Breast epithelium (tissue), 3 donors: ENCODE measurements at regions not wholly inside any gene's neighbourhood (a gene's known extent, or its start where the extent isn't known, plus 50 kb on each side); places are given as distances from the start of the nearest gene placed in this dataset.

ENCODE experiments used
- CTCF ChIP-seq, 3 donors: fragments of 450-650 bp; IDR thresholded peaks; one replicate each; pipeline ENCODE4 v1.5.1; 2016 to 2017; ENCODE audit warnings: antibody characterized with exemption in 3 of 3, mild to moderate bottlenecking in 3 of 3, moderate library complexity in 3 of 3
- POLR2A ChIP-seq: fragments of 450-650 bp; IDR thresholded peaks from one replicate; pipeline ENCODE4 v1.6.1; 2016; ENCODE audit warnings: antibody characterized with exemption, mild to moderate bottlenecking, moderate library complexity
- POLR2AphosphoS5 ChIP-seq, 3 donors: sonication (generic); formaldehyde crosslinking; IDR thresholded peaks; one replicate each; pipeline ENCODE4 v1.6.1; 2017; ENCODE audit warnings: antibody characterized with exemption in 3 of 3

GRCh38 chr18:55857956-55858355 is 270.0 kb upstream of the TCF4 start:
- TF ChIP-seq CTCF (IDR thresholded peaks at IDR 0.05) (no peak), POLR2A (no peak), POLR2AphosphoS5 (IDR thresholded peaks at IDR 0.05) (no peak)
